ENCODE measurements at regions not wholly inside any gene's neighbourhood (a gene's known extent, or its start where the extent isn't known, plus 50 kb on each side); places are given as distances from the start of the nearest gene placed in this dataset.

DNA sequence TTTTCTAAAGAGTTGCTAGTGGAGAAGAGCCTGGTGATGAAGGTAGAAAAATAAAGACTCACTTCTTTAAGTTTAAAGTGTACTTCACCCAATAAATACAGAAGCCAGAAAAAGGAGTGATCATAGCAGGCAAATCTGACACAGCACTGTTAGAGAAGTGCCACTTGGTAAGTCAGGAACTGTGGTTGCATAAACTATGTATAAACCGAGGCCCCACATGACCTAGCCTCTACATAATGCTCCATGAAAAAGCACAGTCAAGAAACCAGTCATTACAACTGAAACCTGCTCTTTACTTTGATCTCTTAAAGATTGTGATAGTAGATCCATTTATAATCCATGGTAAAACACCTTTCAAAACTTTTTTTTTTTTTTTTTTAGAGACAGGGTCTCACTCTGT lies 172.1 kb upstream of the PHYHIPL start:
- H3K4me3 Mint-ChIP-seq (ENCODE audit: unreplicated experiment) = no peak overlapping the region
- POLR2A ChIA-PET = no interaction called here
- DNase-seq (ENCODE audit: unreplicated experiment) = no peak
- H3K36me3 Mint-ChIP-seq (ENCODE audit: insufficient read depth, unreplicated experiment) = peaks cover 12% of the 10 kb centered on the region
- intact Hi-C loops (cut with micrococcal nuclease) = no loop called here
- peaks cover 7% of the 10 kb centered on the region for H3K4me1 Mint-ChIP-seq (ENCODE audit: insufficient read depth, unreplicated experiment)
- TF ChIP-seq, protein P1, sequence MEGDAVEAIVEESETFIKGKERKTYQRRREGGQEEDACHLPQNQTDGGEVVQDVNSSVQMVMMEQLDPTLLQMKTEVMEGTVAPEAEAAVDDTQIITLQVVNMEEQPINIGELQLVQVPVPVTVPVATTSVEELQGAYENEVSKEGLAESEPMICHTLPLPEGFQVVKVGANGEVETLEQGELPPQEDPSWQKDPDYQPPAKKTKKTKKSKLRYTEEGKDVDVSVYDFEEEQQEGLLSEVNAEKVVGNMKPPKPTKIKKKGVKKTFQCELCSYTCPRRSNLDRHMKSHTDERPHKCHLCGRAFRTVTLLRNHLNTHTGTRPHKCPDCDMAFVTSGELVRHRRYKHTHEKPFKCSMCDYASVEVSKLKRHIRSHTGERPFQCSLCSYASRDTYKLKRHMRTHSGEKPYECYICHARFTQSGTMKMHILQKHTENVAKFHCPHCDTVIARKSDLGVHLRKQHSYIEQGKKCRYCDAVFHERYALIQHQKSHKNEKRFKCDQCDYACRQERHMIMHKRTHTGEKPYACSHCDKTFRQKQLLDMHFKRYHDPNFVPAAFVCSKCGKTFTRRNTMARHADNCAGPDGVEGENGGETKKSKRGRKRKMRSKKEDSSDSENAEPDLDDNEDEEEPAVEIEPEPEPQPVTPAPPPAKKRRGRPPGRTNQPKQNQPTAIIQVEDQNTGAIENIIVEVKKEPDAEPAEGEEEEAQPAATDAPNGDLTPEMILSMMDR (IDR thresholded peaks at IDR 0.05; ENCODE audit: unreplicated experiment) = no peak
- BruUV-seq (replicated peaks) = no TSS peak
- CTCF ChIA-PET = no interaction called here
- H3K27ac Mint-ChIP-seq (ENCODE audit: low read depth, unreplicated experiment) = no peak overlapping the region
- H3K27me3 Mint-ChIP-seq (ENCODE audit: insufficient read depth, unreplicated experiment) = no peaks in the 10 kb centered on the region
- no peaks in the 10 kb centered on the region for H3K9me3 Mint-ChIP-seq (ENCODE audit: unreplicated experiment)

DNA sequence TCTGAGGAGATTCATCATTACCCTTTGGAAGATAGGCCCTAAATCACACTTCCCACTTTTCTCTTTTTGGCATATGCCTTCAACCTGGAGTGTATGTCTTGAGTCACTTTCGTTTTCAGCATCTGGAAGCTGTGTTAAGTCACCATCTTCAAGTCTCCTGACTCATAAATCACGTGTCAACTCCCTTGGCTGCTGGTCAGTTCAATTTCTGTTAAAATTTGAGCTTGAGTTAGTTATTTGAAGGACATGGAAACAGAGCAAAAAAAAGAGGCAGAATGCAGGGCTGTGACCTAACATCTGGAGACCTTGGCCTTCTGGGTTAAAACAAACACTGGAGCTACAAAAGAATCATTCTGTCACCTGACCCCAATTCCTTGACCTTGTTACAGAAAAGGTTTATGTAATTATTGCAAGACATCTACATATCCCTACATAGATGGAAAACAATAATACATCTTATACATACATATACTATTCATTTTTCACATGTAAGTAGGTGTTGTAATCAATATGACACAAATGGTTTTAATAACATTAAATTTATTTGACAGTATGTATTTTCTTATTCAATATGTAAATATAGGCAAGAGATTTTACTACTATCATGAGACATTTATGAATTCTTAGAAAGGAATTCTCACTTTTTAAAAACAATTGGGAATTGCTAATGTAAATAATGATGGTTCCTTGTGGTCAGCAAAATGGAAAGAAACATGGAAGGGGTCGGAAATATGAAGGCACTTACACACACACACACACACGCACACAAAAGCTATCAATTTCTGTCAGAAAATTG lies 169.7 kb upstream of the PHYHIPL start:
- no peak overlapping the region for H3K4me3 Mint-ChIP-seq (ENCODE audit: unreplicated experiment)
- H3K36me3 Mint-ChIP-seq (ENCODE audit: insufficient read depth, unreplicated experiment) = peaks cover 6% of the 10 kb centered on the region
- intact Hi-C loops (cut with micrococcal nuclease) = no loop called here
- TF ChIP-seq, protein P1 (IDR thresholded peaks at IDR 0.05; ENCODE audit: unreplicated experiment) = no peak
- POLR2A ChIA-PET = interaction anchor here (0.6 to 1.0 kb wide), 3 partner anchors 16 to 738 kb away, joined by 3 read pairs; partner anchors contain the start of gene CISD1
- H3K9me3 Mint-ChIP-seq (ENCODE audit: unreplicated experiment) = no peaks in the 10 kb centered on the region
- CTCF ChIA-PET = interaction anchor here (0.6 to 2.2 kb wide), 6 partner anchors 8 to 225 kb away, joined by 3 to 6 read pairs (median 4); no protein-coding TSS in a partner anchor
- H3K4me1 Mint-ChIP-seq (ENCODE audit: insufficient read depth, unreplicated experiment) = peaks cover 7% of the 10 kb centered on the region
- H3K27me3 Mint-ChIP-seq (ENCODE audit: insufficient read depth, unreplicated experiment) = no peaks in the 10 kb centered on the region
- peak overlapping the region; percentile 75 for H3K27ac Mint-ChIP-seq (ENCODE audit: low read depth, unreplicated experiment)
- peak; percentile 67 for DNase-seq (ENCODE audit: unreplicated experiment)
- no TSS peak for BruUV-seq (replicated peaks)

DNA sequence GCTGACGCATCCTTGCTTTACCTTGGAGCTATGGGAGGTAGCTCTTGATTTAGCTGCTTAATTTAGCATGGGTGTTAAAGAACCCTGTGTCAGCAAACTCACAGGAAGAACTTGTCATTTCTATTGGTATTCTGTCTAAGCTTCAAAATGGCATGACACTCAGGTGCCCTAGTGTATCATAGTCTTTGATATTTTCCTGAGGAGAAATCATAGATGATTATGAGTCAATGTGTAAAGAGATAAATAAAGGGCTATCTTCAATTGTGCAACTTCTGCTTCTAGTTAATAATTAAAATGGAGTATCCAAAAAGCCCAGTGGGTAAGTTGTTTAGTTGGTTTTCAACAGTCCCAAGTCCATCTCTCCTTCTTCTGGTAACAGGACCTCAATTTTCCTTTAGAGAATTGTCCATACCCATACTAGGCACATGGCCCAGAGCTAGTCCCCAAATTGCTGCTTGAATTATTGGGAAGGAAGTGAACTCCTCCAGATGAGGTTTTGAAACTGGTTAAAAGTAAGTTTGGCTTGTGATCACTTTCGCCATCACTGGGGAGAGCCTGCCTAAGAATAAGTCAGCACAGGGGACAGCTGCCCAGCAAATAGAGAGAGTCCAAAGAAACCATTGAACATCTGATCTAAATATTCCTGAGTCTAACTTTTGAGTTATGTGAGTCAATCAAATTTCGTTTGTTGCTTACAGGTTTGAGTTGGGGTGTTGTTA lies 169.0 kb upstream of the PHYHIPL start:
- POLR2A ChIA-PET = interaction anchor here (0.6 kb wide), 1 partner anchor 134 kb away, joined by 3 read pairs; no protein-coding TSS in a partner anchor
- intact Hi-C loops (cut with micrococcal nuclease) = no loop called here
- H3K36me3 Mint-ChIP-seq (ENCODE audit: insufficient read depth, unreplicated experiment) = peaks cover 6% of the 10 kb centered on the region
- no peaks in the 10 kb centered on the region for H3K9me3 Mint-ChIP-seq (ENCODE audit: unreplicated experiment)
- no peak overlapping the region for H3K4me3 Mint-ChIP-seq (ENCODE audit: unreplicated experiment)
- TF ChIP-seq, protein P1 (IDR thresholded peaks at IDR 0.05; ENCODE audit: unreplicated experiment) = no peak
- BruUV-seq (replicated peaks) = no TSS peak
- no peaks in the 10 kb centered on the region for H3K27me3 Mint-ChIP-seq (ENCODE audit: insufficient read depth, unreplicated experiment)
- CTCF ChIA-PET = interaction anchor here (0.8 to 2.2 kb wide), 4 partner anchors 11 to 226 kb away, joined by 3 to 6 read pairs (median 4); no protein-coding TSS in a partner anchor
- peaks cover 7% of the 10 kb centered on the region for H3K4me1 Mint-ChIP-seq (ENCODE audit: insufficient read depth, unreplicated experiment)
- H3K27ac Mint-ChIP-seq (ENCODE audit: low read depth, unreplicated experiment) = no peak overlapping the region
- no peak for DNase-seq (ENCODE audit: unreplicated experiment)

DNA sequence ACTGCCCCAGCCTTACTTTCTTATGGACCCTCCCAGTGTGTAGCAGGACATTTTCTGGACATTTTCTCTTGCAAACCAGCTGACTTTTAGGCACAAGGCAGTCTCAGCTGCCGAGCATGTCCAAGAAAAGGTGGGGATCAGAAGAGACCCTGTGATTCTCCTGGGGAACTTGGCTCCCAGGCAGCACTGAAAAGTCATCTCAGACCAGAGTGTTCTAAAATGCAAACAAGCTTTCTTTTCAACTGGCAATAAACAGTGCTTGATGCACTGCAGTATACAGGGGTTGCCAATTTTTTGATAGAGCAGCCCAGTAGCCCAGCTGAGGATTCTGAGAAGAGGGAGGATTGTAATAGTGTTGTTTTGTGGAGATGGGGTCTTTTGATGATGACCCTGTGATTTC lies 168.0 kb upstream of the PHYHIPL start:
- Mint-ChIP-seq H3K4me3 (ENCODE audit: unreplicated experiment) (no peak overlapping the region), H3K27ac (ENCODE audit: low read depth, unreplicated experiment) (no peak overlapping the region), H3K4me1 (ENCODE audit: insufficient read depth, unreplicated experiment) (peaks cover 7% of the 10 kb centered on the region), H3K27me3 (ENCODE audit: insufficient read depth, unreplicated experiment) (no peaks in the 10 kb centered on the region), H3K36me3 (ENCODE audit: insufficient read depth, unreplicated experiment) (peaks cover 6% of the 10 kb centered on the region), H3K9me3 (ENCODE audit: unreplicated experiment) (no peaks in the 10 kb centered on the region)
- intact Hi-C loops (cut with micrococcal nuclease) = no loop called here
- CTCF ChIA-PET = interaction anchor here (0.8 kb wide), 1 partner anchor 174 kb away, joined by 3 read pairs; no protein-coding TSS in a partner anchor
- POLR2A ChIA-PET = no interaction called here
- BruUV-seq (replicated peaks) = no TSS peak
- TF ChIP-seq, protein P1 (IDR thresholded peaks at IDR 0.05; ENCODE audit: unreplicated experiment) = no peak
- no peak for DNase-seq (ENCODE audit: unreplicated experiment)
